NOMO-1 treated with dmso at 0.1 percent for 144 hours (cell line): ENCODE measurements at regions not wholly inside any gene's neighbourhood (a gene's known extent, or its start where the extent isn't known, plus 50 kb on each side); places are given as distances from the start of the nearest gene placed in this dataset.

Source experiments
- DNase-seq: peaks from one replicate; lab custom pipeline; 2025; ENCODE audit not compliant: unreplicated experiment; lab: John Stamatoyannopoulos, UW

- DNase-seq, result no peak
These were observed 131.0 kb downstream of the PDGFRA start for GRCh38 chr4:54359919-54360650.

GRCh38 chr4:54363037-54363436 lies 133.9 kb downstream of the PDGFRA start:
- no peak for DNase-seq

GRCh38 chr4:54365691-54366090 lies 136.6 kb downstream of the PDGFRA start:
- DNase-seq, result no peak

DNA sequence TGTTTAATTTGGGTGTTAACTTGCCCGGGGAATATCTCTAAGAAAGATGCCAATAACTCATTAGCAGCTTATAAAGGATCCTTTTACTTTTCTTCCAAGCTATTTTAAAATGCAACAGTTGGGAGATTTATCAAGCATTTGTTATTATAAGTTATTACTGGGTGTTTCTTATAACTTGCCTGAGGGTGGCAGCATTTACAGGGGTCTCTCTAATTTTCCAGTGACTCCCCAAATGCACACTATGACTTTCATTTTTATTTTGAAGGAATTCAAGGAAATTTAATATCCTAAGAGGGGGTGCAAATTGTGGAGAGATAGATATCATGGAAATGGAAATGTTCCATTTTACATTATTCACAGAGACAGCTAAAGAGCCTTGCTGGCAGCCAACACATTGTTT lies 138.0 kb downstream of the PDGFRA start:
- DNase-seq, result no peak

DNA sequence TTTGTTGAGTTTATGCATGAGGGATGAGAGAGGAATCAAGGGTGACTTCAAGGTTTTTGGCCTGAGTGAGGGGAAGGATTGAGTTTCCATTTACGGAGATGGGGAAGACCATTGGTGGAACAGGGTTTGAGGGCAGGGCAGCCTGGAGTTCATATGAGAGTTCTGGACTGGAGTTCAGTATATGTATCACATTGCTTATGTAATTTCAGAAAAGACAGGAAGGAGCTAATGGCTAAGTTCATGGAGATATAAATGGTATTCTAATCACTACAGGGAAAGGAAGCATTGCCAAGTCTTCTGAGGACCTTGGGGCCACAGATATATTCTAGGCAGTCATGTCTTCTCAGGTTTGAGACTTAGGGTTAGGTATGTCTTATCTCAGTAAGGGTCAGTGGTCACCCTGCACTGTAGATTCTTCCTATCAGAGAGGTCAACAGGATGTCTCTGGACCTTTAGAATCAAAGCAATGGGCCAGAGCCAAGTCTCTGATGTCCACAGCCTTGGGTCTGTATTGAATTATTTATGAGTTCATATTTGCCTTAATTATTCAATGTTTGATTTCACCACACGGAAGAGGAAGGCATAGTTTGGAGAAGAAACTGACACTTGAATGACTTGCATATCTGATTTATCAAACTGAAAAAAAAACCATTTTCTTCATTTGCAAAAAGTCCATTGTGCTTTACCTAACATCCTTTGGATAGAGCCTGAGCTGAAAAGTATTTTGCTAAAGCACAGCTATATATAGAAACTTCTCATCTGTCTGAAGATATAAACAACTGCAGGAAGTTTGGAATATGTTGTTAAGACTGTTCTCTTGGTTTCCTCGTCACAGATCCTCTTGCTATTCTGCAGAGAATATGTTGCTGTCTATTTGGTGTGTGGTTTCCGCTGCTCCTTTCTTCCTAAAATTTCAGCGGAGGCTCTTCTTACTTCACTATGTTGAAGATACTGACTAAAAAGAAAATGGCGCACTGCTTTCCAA lies 139.5 kb downstream of the PDGFRA start:
- no peak for DNase-seq

- DNase-seq, result no peak
These were observed 142.1 kb downstream of the PDGFRA start for GRCh38 chr4:54371173-54371572.

DNA sequence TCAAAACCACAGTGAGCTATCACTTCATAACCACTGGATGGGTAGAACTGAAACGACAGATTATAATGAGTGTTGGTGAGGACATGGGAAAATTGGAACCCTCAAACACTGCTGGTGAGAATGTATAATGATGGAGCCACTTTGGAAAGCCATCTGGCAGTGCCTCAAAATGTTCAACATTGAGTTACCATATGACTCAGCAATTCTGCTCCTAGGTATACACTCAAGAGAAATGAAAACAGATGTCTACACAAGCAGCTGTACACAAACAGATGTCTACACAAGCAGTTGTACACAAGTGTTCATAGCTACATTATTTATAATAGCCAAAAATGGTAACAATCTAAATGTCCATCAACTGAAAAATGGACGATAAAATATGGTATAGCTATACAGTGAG lies 143.9 kb downstream of the PDGFRA start:
- no peak for DNase-seq

DNA sequence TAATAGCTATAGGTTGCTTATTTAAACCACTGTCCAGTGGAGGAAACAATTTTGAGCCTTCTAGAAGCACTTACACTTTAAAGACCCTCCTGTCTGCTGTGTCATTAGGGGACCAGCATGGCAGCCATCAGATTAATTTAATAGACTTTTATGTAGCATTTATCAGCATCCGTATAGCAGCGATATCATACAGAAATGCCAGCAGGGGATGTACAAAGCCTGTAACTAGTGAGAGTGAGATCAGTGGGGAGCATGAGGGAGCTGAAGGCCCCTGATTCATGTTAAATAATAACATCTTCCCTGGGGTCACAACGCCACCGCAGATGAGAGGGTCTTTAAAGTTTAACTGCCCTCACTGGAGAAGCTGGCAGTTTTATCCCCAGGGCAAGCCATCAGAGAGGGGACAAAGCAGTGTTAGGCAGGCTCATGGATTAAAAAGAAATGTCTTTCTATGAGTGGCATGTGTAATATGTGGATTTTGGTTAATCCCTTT lies 144.7 kb downstream of the PDGFRA start:
- DNase-seq, result no peak

- no peak for DNase-seq
These were observed 149.4 kb downstream of the PDGFRA start for GRCh38 chr4:54378461-54378860.

GRCh38 chr4:54384152-54384551 lies 155.1 kb downstream of the PDGFRA start:
- DNase-seq, result no peak

- DNase-seq, result peak; percentile 33
These were observed 155.5 kb downstream of the PDGFRA start for GRCh38 chr4:54384563-54384962.

DNA sequence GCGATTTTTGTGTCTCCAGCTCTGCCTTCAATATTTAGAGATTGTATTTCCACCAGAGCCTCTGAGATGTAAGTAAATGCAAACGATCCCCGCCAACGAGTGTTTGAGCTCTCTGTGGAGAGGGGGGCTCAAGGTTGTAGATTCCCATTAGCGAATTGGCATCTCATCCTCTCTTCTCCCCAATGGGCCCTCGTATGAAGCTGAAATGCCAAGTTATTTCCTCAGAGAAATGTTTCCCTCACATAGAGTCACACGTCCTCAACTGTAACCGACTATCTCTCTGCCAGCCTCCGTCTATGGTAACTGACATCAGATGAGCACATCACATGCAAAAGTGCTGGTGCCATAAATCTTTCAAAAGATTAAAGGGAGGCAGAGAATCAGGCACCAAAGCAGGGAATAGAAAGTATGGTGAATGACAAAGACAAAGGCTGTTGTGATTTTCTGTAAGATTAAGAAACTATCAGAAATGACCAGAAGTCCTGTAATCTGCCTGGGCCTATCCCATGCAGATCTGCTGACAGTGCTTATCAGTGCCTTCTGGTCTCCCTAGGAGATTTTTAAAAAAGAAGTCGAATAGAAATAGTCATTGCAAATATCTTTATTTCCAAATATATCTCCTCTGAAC lies 157.1 kb downstream of the PDGFRA start:
- DNase-seq, result no peak

- DNase-seq, result no peak
These were observed 157.6 kb downstream of the PDGFRA start for GRCh38 chr4:54386693-54387092.

DNA sequence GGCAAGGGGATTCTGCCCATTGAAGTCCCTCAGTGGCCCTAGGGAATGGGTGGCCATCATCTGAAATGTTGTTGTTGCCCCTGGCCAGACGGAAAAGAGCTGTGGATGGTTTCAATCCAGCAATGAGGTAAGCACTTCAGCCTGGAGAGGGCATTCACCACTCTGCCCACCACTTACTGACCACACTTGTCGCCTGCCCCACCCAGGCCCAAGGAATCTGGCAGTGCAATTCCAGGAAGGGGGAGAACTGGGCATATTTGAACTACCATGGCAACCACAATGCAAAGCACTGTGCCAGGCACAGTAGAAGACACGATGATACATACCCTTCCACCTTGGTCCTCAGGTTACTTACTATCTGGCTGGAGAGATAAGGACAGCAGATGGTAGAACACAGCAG lies 161.6 kb downstream of the PDGFRA start:
- no peak for DNase-seq

DNA sequence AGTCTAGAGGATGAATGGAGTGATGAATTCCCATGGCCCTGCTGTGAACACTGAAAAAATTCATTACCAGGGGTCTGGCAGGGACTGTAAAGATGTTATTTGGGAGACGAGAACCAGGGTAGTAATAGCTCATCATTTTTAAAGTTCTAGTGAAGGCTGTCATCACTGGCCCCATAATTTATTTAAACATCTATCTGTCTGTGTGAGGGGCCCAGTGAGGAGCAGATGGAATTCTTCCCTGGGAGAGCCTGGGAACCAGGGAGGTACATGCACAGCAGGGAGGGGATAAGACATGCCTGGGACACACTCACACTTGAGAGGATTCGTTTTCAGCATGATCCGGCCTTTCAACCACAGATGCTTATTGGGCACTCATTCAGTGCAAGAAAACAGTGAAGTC lies 162.0 kb downstream of the PDGFRA start:
- DNase-seq, result no peak

GRCh38 chr4:54392479-54392878 lies 163.4 kb downstream of the PDGFRA start:
- no peak for DNase-seq

GRCh38 chr4:54393243-54393642 lies 164.2 kb downstream of the PDGFRA start:
- no peak for DNase-seq

- DNase-seq, result no peak
These were observed 166.0 kb downstream of the PDGFRA start for GRCh38 chr4:54395013-54395527.

DNA sequence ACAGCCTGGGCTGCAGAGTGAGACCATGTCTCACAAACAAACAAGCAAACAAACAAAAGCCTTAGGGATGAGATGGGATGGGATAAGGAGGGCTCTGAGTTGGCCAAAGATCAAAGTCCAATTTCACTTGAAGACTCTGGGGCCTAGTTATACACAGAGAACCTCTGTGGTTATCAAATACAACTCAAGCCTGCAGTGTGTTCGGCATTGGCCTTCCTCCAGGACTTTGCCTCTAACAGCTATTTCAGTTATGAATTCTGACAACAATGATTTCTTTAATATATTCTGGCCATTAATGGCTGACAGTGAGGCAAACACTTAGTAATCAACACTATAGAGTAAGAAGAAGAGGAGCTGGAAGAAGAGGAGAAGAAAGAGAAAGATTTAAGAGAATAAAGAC lies 171.1 kb downstream of the PDGFRA start:
- no peak for DNase-seq

- no peak for DNase-seq
These were observed 171.7 kb downstream of the PDGFRA start for GRCh38 chr4:54400802-54401201.

DNA sequence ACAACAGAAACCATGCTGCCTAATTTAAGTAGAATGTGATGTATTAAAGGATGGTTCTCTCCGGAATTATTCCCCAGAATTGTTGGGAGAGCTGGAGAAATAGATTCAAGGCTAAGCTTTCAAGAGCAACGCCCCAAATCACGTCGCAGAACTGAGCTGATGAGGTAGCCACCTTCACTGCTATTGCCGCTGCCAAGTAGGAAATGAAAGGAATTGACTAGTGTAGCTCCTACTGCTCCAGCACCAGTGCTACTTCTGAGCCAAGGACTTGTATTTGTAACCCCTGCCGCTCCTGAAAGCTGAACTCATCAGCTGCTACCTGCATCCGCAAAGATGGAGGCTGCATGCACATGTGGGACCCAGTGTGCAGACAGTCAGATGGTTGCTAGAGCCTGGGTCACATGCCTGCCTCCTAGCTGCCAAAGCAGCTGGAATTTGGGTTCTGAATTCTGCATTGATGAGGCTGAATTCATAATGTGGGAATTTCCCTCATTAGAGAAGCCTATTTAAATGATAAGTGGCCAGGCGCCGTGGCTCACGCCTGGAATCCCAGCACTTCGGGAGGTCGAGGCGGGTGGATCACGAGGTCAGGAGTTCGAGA lies 173.9 kb downstream of the PDGFRA start:
- no peak for DNase-seq
